Astrocyte of the cerebellum (primary cell): ENCODE measurements at regions not wholly inside any gene's neighbourhood (a gene's known extent, or its start where the extent isn't known, plus 50 kb on each side); places are given as distances from the start of the nearest gene placed in this dataset.

Source experiments
- DNase-seq: peaks from one replicate; pipeline ENCODE4 v3.0.0-alpha.2; 2011; ENCODE audit warnings: low read depth
- H3K4me3 ChIP-seq: 2 replicates; pipeline ENCODE4 v1.5.1; 2011; ENCODE audit warnings: mild to moderate bottlenecking, low read depth, low read length, moderate library complexity
- CTCF ChIP-seq: IDR thresholded peaks from 2 replicates; pipeline ENCODE4 v1.5.1; 2012; ENCODE audit warnings: low read length, low read depth, moderate library complexity, mild to moderate bottlenecking; ENCODE audit errors: missing control alignments
- in situ Hi-C: cut with HindIII; loops from 2 replicates; pipeline ENCODE4 v1.10.0; 2017; ENCODE audit warnings: low sequenced_read_pairs

DNA sequence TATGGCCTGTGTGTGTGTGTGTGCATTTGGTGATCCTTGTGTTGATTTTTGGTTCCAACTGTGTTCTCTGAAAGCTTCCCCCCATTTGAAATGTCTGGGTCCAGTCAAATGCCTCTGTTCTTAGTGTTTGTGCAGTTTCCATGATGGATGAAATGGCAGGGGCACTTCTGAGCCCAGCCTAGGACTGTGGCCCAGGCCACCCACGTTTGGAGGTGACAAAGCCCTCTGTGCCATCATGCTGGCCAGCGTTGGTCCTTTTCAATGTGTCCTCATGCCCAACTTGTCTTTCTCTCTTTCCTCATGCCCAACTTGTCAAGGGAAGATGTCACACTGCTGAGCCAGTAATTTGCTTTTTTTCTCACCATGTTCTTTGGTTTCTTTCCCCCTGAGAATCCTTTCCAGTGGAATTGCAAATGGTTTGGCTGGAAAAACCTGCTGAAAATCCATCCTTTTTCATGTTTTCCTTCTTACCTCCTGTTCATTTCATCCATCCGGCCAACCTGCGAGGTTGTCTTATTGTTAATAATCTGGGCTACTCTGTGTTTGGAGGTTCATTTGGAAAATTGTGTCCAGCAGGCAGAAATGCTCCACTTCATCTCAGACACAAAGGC lies 113.7 kb upstream of the NAV2 start:
- in situ Hi-C loops: no loop called here
- no peak for TF ChIP-seq CTCF
- H3K4me3 ChIP-seq: no peak overlapping the region
- no peak for DNase-seq

- TF ChIP-seq CTCF: no peak
- DNase-seq: no peak
- in situ Hi-C loops: no loop called here
- no peak overlapping the region for H3K4me3 ChIP-seq
These were observed 114.2 kb upstream of the NAV2 start for GRCh38 chr11:19598456-19598855.

DNA sequence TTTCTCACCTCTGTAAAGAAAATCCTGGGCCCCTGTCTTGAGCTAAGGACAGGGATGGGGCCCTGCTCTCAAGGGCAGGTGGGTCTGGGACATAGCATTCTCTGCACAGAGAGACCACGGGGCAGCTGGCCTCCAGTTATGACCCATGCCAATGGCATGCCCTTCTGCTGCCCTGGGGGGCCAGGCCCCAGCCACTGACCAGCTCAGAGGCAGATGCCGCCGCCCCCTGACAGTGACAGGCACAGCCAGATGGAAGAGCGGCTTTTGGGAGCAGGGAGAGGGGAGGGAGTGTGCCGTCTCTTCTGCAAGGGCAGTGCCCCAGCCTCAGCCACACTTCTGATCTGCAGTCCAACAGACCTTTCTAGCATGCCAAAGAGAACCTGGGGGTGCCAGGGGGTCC lies 114.8 kb upstream of the NAV2 start:
- DNase-seq: no peak
- in situ Hi-C loops: no loop called here
- no peak overlapping the region for H3K4me3 ChIP-seq
- no peak for TF ChIP-seq CTCF

- DNase-seq: no peak
- no peak for TF ChIP-seq CTCF
- in situ Hi-C loops: no loop called here
- H3K4me3 ChIP-seq: no peak overlapping the region
These were observed 115.4 kb upstream of the NAV2 start for GRCh38 chr11:19597206-19597605.

DNA sequence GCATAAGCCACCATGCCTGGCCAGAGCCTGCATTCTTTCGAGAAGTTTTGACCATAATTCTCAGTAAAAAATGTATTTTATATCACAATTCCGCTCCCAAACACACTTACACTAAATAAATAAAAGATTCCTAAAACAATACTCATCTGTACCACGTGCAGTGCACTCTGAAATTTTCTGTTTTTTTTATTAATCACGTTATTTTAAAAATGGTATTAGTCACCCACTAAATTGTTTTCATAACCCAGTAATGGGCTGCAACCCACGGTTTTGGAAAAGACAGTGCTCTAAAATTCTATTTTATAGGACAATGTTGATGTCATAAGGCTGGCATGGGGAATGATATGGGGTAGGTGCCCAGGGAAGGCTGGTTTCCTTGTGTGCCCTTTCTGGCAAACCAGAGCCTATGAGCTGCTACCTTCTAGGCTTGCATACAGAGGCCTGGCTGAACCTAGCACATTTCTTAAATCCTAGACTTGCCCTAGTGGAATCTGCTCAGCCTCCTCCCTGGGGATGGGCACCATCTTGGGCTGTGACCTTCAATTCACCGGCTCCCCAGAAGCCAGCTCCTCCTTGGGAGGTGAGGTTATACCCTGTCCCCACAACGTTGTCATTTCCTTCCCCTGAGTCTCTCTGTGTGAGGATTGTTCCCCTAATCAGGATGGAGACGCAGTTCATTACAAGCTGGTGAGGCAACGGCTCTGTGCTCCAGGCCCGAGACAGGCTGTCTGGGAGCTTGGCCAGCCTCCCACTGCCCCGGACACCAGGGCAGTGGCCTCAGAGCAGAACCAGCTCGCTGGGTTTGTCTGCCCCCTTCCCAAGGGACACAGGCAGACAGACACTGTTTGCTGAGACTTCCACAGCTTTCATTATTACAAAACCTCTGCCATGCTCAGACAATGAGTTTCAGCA lies 116.5 kb upstream of the NAV2 start:
- no peak for TF ChIP-seq CTCF
- in situ Hi-C loops: no loop called here
- DNase-seq: peak; percentile 43
- H3K4me3 ChIP-seq: no peak overlapping the region

DNA sequence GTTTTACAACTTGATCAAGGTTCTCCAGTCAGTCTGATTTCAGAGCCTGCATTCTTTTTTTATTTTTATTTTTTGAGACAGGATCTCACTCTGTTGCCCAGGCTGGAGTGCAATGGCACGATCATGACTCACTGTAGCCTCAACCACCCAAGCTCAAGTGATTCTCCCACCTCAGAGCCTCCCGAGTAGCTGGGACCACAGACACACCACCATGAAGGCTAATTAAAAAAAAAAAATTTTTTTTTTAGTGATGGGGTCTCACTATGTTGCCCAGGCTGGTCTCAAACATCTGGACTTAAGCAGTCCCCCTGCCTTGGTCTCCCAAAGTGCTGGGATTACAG lies 117.2 kb upstream of the NAV2 start:
- in situ Hi-C loops: no loop called here
- TF ChIP-seq CTCF: no peak
- DNase-seq: no peak
- H3K4me3 ChIP-seq: no peak overlapping the region
